HG03103 (cell line): ENCODE measurements at regions not wholly inside any gene's neighbourhood (a gene's known extent, or its start where the extent isn't known, plus 50 kb on each side); places are given as distances from the start of the nearest gene placed in this dataset.

Source experiments
- ATAC-seq: cut with Tn5 transposase; IDR thresholded peaks from one replicate; pipeline ENCODE4 v1.9.1; 2021; ENCODE audit warnings: low read depth; ENCODE audit not compliant: unreplicated experiment

DNA sequence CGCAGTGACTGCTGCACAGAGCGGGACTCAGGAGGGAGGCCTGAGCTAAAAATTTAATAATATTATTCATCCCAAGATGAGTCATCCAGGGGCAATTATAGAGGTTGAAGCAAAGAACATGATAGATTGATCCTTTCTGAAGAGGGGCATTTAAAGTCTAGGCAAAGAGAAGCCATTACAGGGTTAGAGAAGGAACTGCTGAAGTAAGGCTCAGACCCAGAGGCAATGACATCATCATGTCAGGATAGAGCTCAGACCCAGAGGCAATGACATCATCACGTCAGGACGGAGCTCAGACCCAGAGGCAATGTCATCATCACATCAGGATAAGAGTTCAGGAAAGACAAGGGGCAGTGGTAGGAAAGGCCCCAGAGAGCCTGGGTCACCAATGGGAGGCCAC lies 184.0 kb downstream of the TMEM18 start:
- no peak for ATAC-seq

DNA sequence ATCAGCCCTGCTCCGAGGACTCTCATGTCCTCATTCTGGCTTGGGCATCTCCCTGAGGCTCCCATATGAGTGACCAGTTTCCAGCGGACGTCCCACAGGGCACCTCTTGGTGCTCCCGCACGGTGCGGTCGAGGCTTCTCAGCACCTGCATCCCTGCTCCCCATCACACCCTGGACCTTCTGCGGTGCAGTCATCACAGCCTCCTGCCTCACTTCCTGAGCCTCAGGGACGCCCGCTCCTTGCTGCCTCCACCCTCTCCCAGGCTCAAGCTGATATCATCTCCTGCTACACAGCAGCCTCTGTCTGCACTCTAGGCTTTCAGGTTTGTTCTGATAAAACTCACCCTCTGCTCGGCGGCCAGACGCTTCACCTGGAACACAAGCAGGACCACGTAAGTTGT lies 185.0 kb downstream of the TMEM18 start:
- no peak for ATAC-seq

DNA sequence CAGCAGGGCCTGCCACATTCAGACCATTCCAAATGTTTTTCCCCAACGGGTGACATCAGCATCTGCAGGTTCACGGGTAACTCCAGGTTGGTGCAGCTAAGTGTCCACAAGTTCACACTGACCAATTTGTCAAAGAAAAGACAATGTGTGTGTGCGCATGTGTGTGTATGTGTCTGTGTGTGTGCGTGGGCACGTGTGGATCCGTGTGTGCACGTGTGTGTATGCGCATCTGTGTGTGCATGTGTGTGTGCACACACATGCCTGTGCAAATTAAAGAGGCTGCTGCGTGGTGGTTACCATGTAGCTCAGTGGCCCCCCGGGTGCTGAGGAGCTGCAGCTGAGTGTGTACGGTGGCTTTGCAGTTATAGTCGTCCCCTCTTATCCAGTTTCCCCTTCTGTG lies 187.4 kb downstream of the TMEM18 start:
- no peak for ATAC-seq

DNA sequence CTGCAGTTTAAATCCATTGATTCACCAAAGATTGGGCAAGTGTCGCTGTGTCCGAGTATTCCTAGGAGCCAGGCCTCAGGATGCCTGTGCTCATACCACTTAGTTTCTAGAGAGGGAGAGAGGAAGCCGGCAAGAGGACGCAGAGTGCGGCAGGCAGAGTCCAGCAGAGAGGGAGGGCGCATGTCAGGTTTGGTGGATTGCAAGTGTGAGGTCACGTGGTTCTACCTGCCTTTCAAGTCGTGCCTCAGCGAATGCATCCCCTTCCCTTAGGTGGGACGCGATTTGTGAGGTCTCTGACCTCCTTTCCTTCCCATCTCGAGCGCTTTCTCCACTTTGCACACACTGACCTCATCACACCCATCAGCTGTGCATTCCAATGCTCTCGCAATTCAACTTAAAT lies 188.1 kb downstream of the TMEM18 start:
- ATAC-seq, result no peak

DNA sequence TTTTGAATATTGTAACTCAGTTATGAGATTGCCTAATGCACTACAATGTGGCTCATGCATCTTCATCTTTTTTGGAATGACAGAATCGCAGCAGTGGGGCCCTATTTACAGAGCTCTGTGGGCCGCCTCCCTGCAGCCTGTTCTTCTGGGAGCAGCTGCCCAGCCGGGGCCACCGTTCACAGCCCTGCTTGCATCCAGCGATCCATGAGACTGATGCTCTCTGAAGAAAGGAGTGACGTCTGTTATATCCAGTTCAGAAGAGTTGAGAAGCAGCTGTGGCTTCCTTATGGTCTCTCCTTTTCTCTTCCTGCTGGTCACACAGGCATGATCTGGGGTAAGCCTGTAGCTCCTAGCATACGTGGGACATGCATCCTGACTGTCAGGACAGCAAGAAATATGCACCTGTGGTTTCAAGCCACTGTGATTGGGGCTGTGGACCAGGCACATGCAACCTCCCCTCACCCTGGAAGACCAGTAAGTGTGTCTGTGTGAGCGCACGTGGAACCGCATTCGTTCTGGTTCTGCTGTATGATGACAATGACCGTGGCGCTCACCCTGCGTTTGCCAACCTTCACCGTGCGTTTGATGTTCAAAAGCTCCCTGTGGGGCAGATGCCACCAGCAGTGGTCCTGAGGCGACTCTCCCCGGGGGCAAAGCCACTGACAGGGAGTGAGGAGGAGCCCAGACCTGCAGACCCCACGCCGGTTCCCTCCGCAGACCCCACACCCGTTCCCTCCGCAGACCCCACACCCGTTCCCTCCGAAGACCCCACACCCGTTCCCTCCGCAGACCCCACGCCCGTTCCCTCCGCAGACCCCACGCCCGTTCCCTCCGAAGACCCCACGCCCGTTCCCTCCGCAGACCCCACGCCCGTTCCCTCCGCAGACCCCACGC lies 189.8 kb downstream of the TMEM18 start:
- ATAC-seq, result no peak

DNA sequence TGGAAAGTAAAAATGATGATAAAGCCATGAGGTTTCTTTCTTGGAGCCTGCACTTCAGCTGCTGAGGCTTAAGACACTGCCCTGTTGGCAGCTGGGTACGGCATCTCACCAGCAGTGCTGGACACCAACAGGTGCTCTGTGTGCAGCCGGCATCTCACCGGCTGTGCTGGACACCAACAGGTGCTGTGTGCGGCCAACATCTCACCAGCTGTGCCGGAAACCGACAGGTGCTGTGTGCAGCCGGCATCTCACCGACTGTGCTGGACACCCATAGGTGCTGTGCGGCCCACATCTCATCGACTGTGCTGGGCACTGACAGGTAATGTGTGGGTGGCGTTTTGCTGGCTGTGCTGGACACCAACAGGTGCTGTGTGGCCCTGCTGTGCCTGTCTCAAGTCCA lies 190.8 kb downstream of the TMEM18 start:
- no peak for ATAC-seq

DNA sequence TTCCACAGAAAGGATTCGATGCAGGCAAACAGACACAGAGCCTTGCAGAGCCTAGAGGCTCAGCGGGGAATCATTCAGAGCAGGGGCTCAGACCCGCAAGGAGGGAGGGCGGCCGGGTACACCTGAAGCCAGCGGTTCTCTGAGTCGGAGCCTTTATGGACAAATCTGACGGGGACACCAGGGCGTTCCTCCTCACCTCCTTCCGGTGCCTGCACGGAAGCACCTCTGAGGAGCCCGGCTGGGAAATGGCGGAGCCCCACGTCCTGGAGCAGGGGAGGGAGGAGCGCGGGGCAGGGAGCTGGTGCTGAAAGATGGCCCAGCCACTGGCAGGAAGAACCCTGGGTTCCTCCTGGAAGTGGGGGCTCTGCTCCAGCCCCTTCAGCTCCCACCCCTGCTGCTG lies 193.5 kb upstream of the ALKAL2 start:
- ATAC-seq, result no peak

DNA sequence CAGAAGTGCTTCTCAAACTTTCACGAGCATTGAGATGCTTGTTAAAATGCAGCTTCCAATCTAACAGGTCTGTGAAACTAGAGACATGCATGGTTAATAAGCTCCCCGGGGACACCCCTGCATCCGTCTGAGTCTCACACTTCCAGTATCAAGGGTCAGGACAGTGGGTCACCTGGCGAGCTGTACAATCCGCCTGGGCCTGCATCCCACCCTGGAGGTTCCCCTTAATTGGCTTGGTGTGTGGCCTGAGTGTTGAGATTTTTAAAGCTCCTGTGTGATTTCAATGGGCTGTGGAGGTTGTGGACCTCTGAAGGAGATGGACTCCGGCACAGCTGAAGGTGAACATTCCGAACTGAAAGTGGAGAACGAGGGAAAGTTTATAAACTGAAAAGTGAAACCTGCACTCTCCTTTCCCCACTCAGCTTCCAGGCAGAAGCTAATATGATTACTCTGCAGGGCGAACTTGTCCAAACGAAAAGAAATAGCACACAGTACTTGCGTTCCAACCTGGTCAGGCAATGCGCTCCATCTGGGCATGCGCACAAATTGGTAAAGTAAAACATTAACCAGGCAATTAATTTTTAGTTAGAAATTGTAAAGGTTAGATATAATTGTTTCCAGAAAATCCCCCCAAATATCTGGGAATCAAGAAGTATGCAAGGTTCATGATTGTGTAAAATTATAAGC lies 191.7 kb upstream of the ALKAL2 start:
- ATAC-seq, result no peak

DNA sequence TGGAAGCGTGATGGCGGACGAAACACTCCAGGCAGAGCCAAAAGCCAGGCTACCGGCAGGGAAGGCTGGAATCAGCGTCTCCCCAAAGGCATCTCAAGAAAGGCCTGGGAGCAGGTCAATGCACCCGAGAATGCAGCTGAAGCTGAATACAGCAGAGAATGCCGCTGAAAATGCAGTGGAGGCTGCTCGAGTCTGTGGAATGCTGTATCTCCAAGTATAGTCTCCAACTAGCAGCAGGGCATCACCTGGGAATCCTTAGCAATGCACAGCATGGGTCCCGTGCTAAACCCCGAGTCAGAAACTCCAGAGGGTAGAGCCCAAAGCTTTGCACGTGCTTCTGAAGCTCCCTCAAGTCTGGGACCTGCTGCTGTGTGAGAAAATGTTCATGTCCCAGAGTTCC lies 191.1 kb upstream of the ALKAL2 start:
- ATAC-seq, result no peak

DNA sequence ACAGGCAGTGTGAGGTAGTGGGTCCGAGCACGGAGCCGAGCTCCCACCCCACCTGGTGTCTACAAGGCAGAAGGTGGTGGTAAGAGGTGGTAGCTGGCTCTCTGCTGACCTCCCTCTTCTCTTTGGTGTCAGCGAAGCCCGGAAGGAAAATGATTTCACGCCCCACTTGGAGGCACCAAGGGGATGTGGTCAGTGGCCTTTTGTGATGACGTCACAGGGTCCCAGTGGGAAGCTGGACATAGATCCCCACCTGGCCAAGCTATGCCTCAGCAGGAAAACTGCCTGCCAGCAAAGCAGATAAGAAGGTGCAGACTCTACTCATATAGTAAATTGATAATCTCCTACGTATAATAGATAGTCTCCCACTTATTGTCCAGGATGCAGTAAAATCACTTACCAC lies 183.7 kb upstream of the ALKAL2 start:
- no peak for ATAC-seq

DNA sequence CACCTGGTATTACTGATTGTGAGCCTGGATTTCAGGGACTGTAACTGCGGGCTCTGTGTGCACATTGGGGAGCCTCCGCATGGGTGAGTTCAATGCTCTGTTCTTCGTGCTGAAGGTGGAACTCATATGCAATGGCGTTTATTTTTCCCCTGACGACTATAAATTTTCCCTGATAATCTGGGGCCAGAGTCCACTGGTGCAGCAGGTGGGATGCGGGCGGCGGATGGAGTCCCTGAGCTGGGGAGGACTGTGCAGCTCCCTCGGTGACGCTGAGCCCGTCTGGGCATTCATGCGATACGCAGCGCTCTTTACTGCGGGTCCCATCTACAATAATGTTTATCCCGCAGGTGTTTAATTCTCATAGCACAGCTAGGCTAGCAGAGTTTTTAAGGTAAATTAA lies 181.6 kb upstream of the ALKAL2 start:
- no peak for ATAC-seq

DNA sequence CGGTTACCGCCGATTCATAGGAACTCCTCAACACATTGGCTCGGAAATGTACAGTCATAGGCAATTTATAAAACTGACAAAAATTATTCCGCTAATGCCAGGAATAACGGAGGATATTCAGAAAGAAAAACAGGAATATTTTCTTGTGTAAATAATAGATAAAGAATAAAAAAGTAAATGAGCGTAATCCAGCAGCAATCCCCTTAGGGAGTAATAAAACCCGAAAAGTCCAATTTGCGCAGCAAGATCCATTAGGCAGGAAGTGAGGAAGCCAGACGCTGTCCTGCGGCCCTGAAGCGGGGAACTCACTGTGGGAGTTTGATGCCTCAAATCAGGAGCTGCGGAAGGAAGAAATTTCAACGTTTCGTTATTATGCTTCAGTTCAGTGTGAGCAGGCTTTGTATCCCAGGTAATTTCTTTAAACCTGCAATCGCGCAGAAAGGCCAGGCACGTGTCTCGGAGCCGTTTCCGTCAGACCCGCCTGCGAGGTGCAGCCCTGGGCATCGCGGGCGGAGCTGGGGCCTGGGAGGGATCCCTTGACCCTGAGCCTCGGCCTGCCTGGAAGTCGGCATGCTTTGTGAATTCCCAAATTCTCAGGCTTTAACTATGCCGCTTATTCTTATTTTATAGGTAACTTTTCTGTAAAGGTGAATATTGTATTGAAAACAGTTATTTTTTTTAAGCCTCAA lies 180.9 kb upstream of the ALKAL2 start:
- ATAC-seq, result no peak

DNA sequence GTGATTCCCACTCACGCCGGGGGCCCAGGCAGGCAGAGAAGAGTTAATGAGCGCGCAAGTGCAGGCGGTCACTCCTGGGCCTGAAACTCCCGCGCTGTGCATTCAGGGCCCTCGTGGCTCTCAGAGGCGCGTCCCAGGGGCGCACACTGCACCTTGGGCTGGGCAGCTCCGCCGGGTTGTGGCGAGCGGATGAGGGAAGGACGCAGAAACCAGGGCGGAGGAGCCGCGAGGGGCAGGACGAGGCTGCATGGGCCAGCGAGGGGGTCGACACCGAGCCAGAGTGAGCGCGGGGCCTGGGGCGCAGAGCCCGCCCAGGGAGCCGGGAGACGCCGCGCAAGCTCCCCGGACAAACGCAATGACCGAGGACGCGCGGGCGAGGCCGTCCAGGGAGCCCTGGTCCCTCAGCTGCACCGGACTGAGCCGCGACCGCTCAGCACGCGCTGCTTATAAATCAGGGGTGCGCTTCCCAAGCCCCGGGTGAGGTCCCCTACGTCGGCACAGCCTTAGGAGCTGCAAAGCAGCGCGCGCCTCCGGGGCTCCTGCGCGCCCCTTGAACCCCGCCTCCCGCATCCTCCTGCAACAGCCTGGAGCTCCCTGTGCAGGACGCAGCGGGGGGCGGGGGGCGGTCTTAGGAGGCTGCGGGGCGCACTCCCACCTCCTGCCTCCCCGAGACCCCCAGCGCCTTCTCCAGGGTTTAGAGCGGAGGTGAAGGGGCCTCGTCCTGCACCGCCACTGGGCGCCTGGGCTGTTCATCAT lies 180.2 kb upstream of the ALKAL2 start:
- ATAC-seq, result no peak

DNA sequence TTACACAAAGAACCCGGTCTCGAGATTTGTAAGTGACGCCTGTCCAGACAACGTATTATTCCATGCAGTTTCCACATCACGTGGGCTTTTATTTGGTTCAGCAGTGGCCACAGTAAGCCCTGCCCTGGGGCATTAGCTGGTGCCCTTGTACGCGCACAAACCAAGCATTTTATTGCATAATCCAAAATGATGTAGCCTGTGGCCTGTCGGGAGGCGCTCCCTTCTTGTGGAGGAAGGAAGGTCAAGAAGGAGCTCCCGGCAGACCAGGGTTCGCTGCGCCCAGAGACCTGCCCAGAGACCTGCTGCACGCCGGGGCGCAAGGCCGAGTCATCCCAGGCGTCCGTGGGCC lies 179.6 kb upstream of the ALKAL2 start:
- no peak for ATAC-seq

DNA sequence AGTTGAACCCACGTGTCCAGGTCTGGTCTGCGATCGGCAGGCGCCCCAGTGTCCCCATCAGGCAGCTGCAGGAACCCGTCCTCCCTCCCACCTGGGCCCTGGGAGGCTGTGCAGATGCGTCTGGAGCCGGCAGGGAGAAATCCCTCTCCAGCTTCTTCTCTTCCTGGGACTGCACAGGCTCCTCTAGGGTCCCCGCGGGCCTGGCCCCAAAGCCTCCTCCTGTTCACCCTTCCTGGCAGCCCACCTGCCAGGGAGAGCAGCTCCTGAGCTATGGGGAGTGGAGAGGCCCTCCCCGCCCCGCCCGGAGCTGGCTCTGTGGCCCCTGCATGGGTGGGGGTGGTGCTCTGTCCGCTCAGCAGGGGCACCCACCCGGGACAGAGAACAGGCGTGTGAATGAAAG lies 179.2 kb upstream of the ALKAL2 start:
- ATAC-seq, result no peak

DNA sequence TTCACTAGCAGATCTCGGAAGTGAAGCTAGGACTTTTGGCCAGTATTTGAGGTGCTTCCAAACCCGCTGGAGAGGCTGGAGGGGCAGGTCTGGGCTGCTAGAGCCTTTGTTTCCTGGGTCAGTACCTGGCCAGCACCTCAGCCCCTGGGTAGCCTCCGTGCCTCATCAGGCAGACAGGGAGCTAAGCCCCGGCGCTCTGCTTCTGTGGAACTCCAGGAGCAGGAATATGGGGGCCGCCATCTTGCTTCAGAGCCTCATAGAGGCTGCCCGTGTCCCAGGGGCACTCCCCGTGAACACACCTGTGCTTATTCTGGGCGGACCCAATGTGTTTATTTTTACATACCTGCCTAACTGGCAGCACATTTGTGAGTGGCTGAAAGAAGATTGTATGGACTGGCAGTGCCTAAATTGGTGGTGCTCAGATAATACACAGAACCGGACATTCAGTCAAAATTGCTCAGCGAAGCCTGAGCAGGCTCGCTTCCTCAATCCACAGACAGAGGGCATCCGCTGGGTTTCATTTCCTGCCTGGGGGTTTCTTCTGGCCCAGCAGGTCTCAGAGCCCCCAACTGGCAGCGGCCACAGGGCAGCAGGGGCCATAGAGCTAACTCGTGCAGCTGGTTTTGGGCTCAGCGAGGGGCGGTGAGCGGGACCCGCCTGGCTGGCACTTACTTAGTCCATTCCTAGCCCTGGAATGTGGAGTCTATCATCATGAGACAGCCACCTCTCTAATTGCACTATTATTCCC lies 176.8 kb upstream of the ALKAL2 start:
- ATAC-seq, result peak; percentile 64

DNA sequence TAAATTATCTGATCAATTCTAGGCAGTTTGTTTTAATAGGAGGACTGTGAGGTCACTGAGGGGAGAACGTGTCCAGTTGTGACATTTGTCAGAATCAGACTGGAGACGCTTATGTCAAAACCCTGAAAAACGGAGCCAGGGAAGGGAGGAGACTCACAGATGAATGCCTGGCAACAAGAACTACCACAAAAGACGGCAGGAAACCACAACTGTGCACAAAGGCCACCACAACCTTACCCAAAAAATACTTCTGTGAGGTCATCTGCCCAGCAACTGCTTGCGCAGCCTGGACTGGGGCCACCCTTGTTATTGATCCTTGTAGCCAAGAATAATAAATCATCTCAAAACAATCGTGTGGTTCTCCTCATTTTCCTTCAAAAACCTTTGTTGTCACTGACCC lies 173.0 kb upstream of the ALKAL2 start:
- ATAC-seq, result peak; percentile 42

DNA sequence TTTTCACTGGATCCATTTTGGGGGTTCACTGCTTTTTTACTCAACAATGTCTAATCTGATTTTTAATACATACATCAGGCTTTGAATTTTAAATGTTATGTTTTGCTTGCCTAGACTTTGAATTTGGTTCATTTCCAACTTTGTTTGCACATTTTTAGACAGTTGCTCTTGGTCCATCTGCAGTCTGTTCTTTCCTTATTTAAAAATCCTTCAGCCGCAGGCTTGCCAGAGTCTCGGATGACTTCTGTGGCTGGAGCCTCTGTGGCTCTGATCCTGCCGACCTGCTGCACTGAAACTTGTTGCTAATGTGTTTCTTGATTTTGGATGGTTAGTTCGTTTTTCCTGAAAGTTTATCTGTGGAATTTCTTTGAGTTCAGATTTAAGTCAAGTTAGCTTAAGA lies 172.0 kb upstream of the ALKAL2 start:
- no peak for ATAC-seq

DNA sequence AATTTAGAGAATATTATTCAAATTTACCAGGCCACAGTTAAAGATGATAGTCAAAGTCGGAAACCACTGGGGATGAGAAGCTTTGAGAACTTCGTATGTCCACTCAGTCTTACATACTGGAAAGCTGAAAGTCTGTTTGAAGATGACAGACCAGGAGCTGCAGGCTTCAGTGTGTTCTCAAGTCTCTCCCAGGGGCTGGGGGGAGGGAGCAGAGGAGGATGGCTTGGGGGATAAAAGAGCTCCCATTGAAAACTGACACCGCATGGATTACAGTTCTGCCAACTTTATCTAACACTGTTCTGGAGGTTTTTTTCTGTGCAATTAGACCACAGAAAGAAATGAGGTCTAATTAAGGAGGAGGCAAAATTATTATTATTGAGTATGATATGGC lies 170.5 kb upstream of the ALKAL2 start:
- ATAC-seq, result no peak

DNA sequence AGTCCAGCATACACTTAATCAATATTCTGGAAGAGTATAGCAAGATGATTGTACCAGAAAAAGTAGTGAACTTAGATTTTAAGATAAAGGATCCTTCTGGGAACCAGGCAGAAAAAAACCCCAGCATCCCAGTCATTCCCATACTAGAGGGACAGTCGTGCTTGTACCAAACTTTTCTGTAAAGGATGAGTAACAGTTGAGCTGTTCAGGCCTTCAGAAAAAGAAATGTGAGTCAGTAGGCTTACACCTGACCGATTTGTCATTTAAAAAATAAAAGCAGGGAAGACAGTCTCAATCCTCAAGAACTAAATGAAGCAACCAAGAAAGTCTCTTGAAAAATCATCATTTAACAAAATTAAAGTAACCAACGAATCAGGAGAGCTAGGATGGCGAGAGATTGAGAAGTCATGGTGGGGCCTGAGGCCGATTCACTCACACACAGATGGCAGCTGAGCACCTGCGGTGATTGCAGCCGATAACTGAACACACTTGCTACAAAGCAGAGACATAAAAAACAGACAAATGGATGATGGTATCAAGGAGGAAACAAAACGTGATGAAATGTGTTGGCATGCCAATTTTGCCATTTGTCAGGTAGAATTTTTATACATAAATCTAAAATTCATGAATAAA lies 170.0 kb upstream of the ALKAL2 start:
- ATAC-seq, result no peak
